HAP-1 (cell line): ENCODE measurements at regions not wholly inside any gene's neighbourhood (a gene's known extent, or its start where the extent isn't known, plus 50 kb on each side); places are given as distances from the start of the nearest gene placed in this dataset.

Source experiments
- DNase-seq, 2 experiments: peaks; one replicate each; pipeline ENCODE4 v3.0.0-alpha.2; 2016 to 2020; ENCODE audit warnings: low spot score in 2 of 2
- H3K27me3 ChIP-seq: fragments of 250-450 bp; sonication (Bioruptor Pico); 2 replicates; pipeline ENCODE4 v1.5.1; 2020; ENCODE audit warnings: low read depth, mild to moderate bottlenecking, moderate library complexity
- H3K36me3 ChIP-seq: fragments of 250-450 bp; sonication (Bioruptor Pico); replicated peaks from 2 replicates; pipeline ENCODE4 v1.5.1; 2020; ENCODE audit warnings: mild to moderate bottlenecking
- H3K4me1 ChIP-seq: fragments of 250-450 bp; sonication (Bioruptor Pico); 2 replicates; pipeline ENCODE4 v1.5.1; 2020; ENCODE audit warnings: mild to moderate bottlenecking
- H3K4me3 ChIP-seq: fragments of 250-450 bp; sonication (Bioruptor Pico); 2 replicates; pipeline ENCODE4 v1.5.1; 2020; ENCODE audit warnings: mild to moderate bottlenecking, moderate library complexity
- H3K9me3 ChIP-seq: fragments of 250-450 bp; sonication (Bioruptor Pico); 2 replicates; pipeline ENCODE4 v1.5.1; 2020; ENCODE audit warnings: mild to moderate bottlenecking, moderate library complexity
- in situ Hi-C: fragments of 300-500 bp; cut with MboI; formaldehyde crosslinking; loops from 3 replicates; pipeline ENCODE4 v1.14.3; 2020; ENCODE audit warnings: low sequenced_read_pairs, inconsistent platforms, mixed read lengths

- in situ Hi-C loops, result loop anchor here (25.0 kb wide), 2 partner anchors 745 to 1120 kb away; partner anchors contain the start of gene CDKN1B
- H3K27me3 ChIP-seq, result no peaks in the 10 kb centered on the region
- no peaks in the 10 kb centered on the region for H3K36me3 ChIP-seq
- H3K4me3 ChIP-seq, result no peak overlapping the region
- no peak for DNase-seq
- H3K9me3 ChIP-seq, result no peaks in the 10 kb centered on the region
- H3K4me1 ChIP-seq, result peaks cover 12% of the 10 kb centered on the region
Measured at GRCh38 chr12:11592484-11592883, 57.0 kb upstream of the ETV6 start.

- Histone ChIP-seq H3K36me3 (no peaks in the 10 kb centered on the region), H3K27me3 (no peaks in the 10 kb centered on the region)
- in situ Hi-C loops, result loop anchor here (25.0 kb wide), 2 partner anchors 744 to 1119 kb away; partner anchors contain the start of gene CDKN1B
Measured at GRCh38 chr12:11593013-11593412, 56.5 kb upstream of the ETV6 start.

GRCh38 chr12:11595080-11595479 lies 54.4 kb upstream of the ETV6 start:
- no peak for DNase-seq
- no peaks in the 10 kb centered on the region for H3K27me3 ChIP-seq
- H3K9me3 ChIP-seq, result no peaks in the 10 kb centered on the region
- in situ Hi-C loops, result loop anchor here (25.0 kb wide), 2 partner anchors 742 to 1117 kb away; partner anchors contain the start of gene CDKN1B
- H3K36me3 ChIP-seq, result no peaks in the 10 kb centered on the region
- peaks cover 12% of the 10 kb centered on the region for H3K4me1 ChIP-seq
- H3K4me3 ChIP-seq, result no peak overlapping the region

More at GRCh38 chr12:11593013-11593412, 56.5 kb upstream of the ETV6 start:
- Histone ChIP-seq H3K9me3 (no peaks in the 10 kb centered on the region), H3K4me1 (peaks cover 12% of the 10 kb centered on the region), H3K4me3 (no peak overlapping the region)
- DNase-seq, result peak in 1 of 2 experiments; percentile 7

- no peak for DNase-seq
- in situ Hi-C loops, result loop anchor here (25.0 kb wide), 2 partner anchors 741 to 1116 kb away; partner anchors contain the start of gene CDKN1B
- no peaks in the 10 kb centered on the region for H3K9me3 ChIP-seq
- H3K36me3 ChIP-seq, result no peaks in the 10 kb centered on the region
- no peaks in the 10 kb centered on the region for H3K27me3 ChIP-seq
- no peak overlapping the region for H3K4me3 ChIP-seq
- H3K4me1 ChIP-seq, result peaks cover 4% of the 10 kb centered on the region
Measured at GRCh38 chr12:11596141-11596540, 53.3 kb upstream of the ETV6 start.

- in situ Hi-C loops, result loop anchor here (25.0 kb wide), 2 partner anchors 738 to 1113 kb away; partner anchors contain the start of gene CDKN1B
- Histone ChIP-seq H3K4me1 (no peaks in the 10 kb centered on the region), H3K27me3 (no peaks in the 10 kb centered on the region), H3K36me3 (no peaks in the 10 kb centered on the region), H3K9me3 (no peaks in the 10 kb centered on the region), H3K4me3 (no peak overlapping the region)
- DNase-seq, result no peak
Measured at GRCh38 chr12:11598900-11599299, 50.6 kb upstream of the ETV6 start.
